GM18507 (cell line): ENCODE measurements at regions not wholly inside any gene's neighbourhood (a gene's known extent, or its start where the extent isn't known, plus 50 kb on each side); places are given as distances from the start of the nearest gene placed in this dataset.

Experiments used
- DNase-seq: peaks from one replicate; pipeline ENCODE4 v3.0.0; 2011; ENCODE audit warnings: low read depth; ENCODE audit not compliant: insufficient read length; ENCODE audit errors: extremely low spot score
- FAIRE-seq: peaks from 2 replicates; lab custom pipeline; 2011; peaks lifted over from hg19 to GRCh38; lab: Jason Lieb, UNC

- FAIRE-seq (no peak), DNase-seq (no peak)
These were observed 314.3 kb upstream of the POU3F3 start for GRCh38 chr2:104539649-104540048.

GRCh38 chr2:104545055-104545454 is 308.9 kb upstream of the POU3F3 start:
- DNase-seq (no peak), FAIRE-seq (no peak)

- no peak for FAIRE-seq
- DNase-seq, result no peak
These were observed 307.4 kb upstream of the POU3F3 start for GRCh38 chr2:104546537-104546936.

- DNase-seq (no peak), FAIRE-seq (no peak)
These were observed 306.7 kb upstream of the POU3F3 start for GRCh38 chr2:104547221-104547620.

GRCh38 chr2:104561251-104561650 is 292.7 kb upstream of the POU3F3 start:
- FAIRE-seq, result no peak

GRCh38 chr2:104562537-104562936 is 291.4 kb upstream of the POU3F3 start:
- DNase-seq (no peak), FAIRE-seq (no peak)

More at GRCh38 chr2:104561251-104561650, 292.7 kb upstream of the POU3F3 start:
- no peak for DNase-seq

GRCh38 chr2:104563398-104563996 is 290.4 kb upstream of the POU3F3 start:
- DNase-seq (no peak), FAIRE-seq (no peak)

GRCh38 chr2:104568247-104568646 is 285.7 kb upstream of the POU3F3 start:
- no peak for FAIRE-seq
- no peak for DNase-seq

GRCh38 chr2:104570259-104570658 is 283.7 kb upstream of the POU3F3 start:
- FAIRE-seq, result no peak
- no peak for DNase-seq

GRCh38 chr2:104572834-104573233 is 281.1 kb upstream of the POU3F3 start:
- no peak for FAIRE-seq
- DNase-seq, result no peak

GRCh38 chr2:104574367-104574766 is 279.5 kb upstream of the POU3F3 start:
- no peak for DNase-seq
- FAIRE-seq, result no peak

GRCh38 chr2:104577143-104577542 is 276.8 kb upstream of the POU3F3 start:
- FAIRE-seq (no peak), DNase-seq (no peak)

- DNase-seq (no peak), FAIRE-seq (no peak)
These were observed 271.4 kb upstream of the POU3F3 start for GRCh38 chr2:104582471-104582870.

- DNase-seq (no peak), FAIRE-seq (no peak)
These were observed 270.1 kb upstream of the POU3F3 start for GRCh38 chr2:104583811-104584210.

- FAIRE-seq, result no peak
- no peak for DNase-seq
These were observed 269.5 kb upstream of the POU3F3 start for GRCh38 chr2:104584393-104584792.

- FAIRE-seq, result no peak
- DNase-seq, result no peak
These were observed 258.3 kb upstream of the POU3F3 start for GRCh38 chr2:104595576-104595975.

GRCh38 chr2:104597942-104598341 is 256.0 kb upstream of the POU3F3 start:
- DNase-seq (no peak), FAIRE-seq (no peak)

GRCh38 chr2:104598636-104599035 is 255.3 kb upstream of the POU3F3 start:
- no peak for FAIRE-seq
- no peak for DNase-seq

- no peak for FAIRE-seq
- no peak for DNase-seq
These were observed 254.0 kb upstream of the POU3F3 start for GRCh38 chr2:104599787-104600510.

- DNase-seq, result no peak
- no peak for FAIRE-seq
These were observed 247.9 kb upstream of the POU3F3 start for GRCh38 chr2:104606056-104606455.

- DNase-seq (no peak), FAIRE-seq (no peak)
These were observed 237.1 kb upstream of the POU3F3 start for GRCh38 chr2:104616856-104617255.
